AG09309 (cell line): ENCODE measurements at regions not wholly inside any gene's neighbourhood (a gene's known extent, or its start where the extent isn't known, plus 50 kb on each side); places are given as distances from the start of the nearest gene placed in this dataset.

Experiments used
- DNase-seq: peaks from one replicate; pipeline ENCODE4 v3.0.0-alpha.2; 2010; ENCODE audit warnings: low read depth
- H3K4me3 ChIP-seq: 2 replicates; pipeline ENCODE4 v1.5.1; 2011; ENCODE audit warnings: mild to moderate bottlenecking, low read depth, low read length, moderate library complexity; ENCODE audit not compliant: control insufficient read depth
- CTCF ChIP-seq: IDR thresholded peaks from 2 replicates; pipeline ENCODE4 v1.5.1; 2011; ENCODE audit warnings: mild to moderate bottlenecking, low read depth, low read length, inconsistent platforms; ENCODE audit not compliant: insufficient read depth, control insufficient read depth; ENCODE audit errors: missing control alignments

GRCh38 chr22:22746061-22746962 lies 101.9 kb downstream of the GGTLC2 start:
- no peak for DNase-seq
- no peak for TF ChIP-seq CTCF
- H3K4me3 ChIP-seq: no peak overlapping the region

GRCh38 chr22:22746963-22747933 lies 102.8 kb downstream of the GGTLC2 start:
- DNase-seq: no peak
- TF ChIP-seq CTCF: no peak
- H3K4me3 ChIP-seq: no peak overlapping the region

GRCh38 chr22:22748297-22748743 lies 103.9 kb downstream of the GGTLC2 start:
- no peak overlapping the region for H3K4me3 ChIP-seq
- TF ChIP-seq CTCF: peak; percentile 71
- peak; percentile 18 for DNase-seq

- H3K4me3 ChIP-seq: no peak overlapping the region
- no peak for DNase-seq
- no peak for TF ChIP-seq CTCF
These were observed 104.3 kb downstream of the GGTLC2 start for GRCh38 chr22:22748756-22749155.

GRCh38 chr22:22749167-22749758 lies 104.8 kb downstream of the GGTLC2 start:
- H3K4me3 ChIP-seq: no peak overlapping the region
- TF ChIP-seq CTCF: no peak

More at GRCh38 chr22:22749167-22749758, 104.8 kb downstream of the GGTLC2 start:
- DNase-seq: no peak
